Skeletal muscle tissue (tissue), 4 donors: ENCODE measurements at regions not wholly inside any gene's neighbourhood (a gene's known extent, or its start where the extent isn't known, plus 50 kb on each side); places are given as distances from the start of the nearest gene placed in this dataset. TPM values are rescaled to one million over a fixed set of nuclear protein-coding genes. Genes with fewer than 3 reads are reported as not detected.

Experiments
- H3K27ac ChIP-seq: one replicate; pipeline ENCODE4 v1.7.0; 2013; ENCODE audit warnings: mild to moderate bottlenecking, low read depth, low read length, inconsistent platforms
- H3K27me3 ChIP-seq, 3 donors: one replicate each; pipeline ENCODE4 v1.7.0; 2013; ENCODE audit warnings: low read length in 3 of 3; ENCODE audit not compliant: control insufficient read depth in 3 of 3, insufficient read depth in 3 of 3
- H3K36me3 ChIP-seq, 3 donors: one replicate each; pipeline ENCODE4 v1.7.0; 2013; ENCODE audit warnings: low read length in 3 of 3; ENCODE audit not compliant: control insufficient read depth in 3 of 3, insufficient read depth in 3 of 3
- H3K4me1 ChIP-seq, 3 donors: one replicate each; pipeline ENCODE4 v1.7.0; 2013; ENCODE audit warnings: low read length in 3 of 3, mild to moderate bottlenecking in 3 of 3; ENCODE audit not compliant: control insufficient read depth in 3 of 3, insufficient read depth in 3 of 3
- H3K4me3 ChIP-seq, 3 donors: one replicate each; pipeline ENCODE4 v1.7.0; 2013; ENCODE audit warnings: low read length in 3 of 3
- H3K9ac ChIP-seq, 3 donors: one replicate each; pipeline ENCODE4 v1.7.0; 2013; ENCODE audit warnings: low read length in 3 of 3, mild to moderate bottlenecking in 3 of 3, moderate library complexity in 2 of 3, low read depth in 1 of 3
- H3K9me3 ChIP-seq, 3 donors: one replicate each; pipeline ENCODE4 v1.7.0; 2013; ENCODE audit warnings: low read length in 3 of 3; ENCODE audit not compliant: control insufficient read depth in 3 of 3
- small RNA-seq: library from RNA; depleted of rRNA; stranded (forward); fragments of <200 nt; gene quantifications from one replicate; pipeline ENCODE3, GENCODE V24; 2014
- donor health status: Osteomylitis.

DNA sequence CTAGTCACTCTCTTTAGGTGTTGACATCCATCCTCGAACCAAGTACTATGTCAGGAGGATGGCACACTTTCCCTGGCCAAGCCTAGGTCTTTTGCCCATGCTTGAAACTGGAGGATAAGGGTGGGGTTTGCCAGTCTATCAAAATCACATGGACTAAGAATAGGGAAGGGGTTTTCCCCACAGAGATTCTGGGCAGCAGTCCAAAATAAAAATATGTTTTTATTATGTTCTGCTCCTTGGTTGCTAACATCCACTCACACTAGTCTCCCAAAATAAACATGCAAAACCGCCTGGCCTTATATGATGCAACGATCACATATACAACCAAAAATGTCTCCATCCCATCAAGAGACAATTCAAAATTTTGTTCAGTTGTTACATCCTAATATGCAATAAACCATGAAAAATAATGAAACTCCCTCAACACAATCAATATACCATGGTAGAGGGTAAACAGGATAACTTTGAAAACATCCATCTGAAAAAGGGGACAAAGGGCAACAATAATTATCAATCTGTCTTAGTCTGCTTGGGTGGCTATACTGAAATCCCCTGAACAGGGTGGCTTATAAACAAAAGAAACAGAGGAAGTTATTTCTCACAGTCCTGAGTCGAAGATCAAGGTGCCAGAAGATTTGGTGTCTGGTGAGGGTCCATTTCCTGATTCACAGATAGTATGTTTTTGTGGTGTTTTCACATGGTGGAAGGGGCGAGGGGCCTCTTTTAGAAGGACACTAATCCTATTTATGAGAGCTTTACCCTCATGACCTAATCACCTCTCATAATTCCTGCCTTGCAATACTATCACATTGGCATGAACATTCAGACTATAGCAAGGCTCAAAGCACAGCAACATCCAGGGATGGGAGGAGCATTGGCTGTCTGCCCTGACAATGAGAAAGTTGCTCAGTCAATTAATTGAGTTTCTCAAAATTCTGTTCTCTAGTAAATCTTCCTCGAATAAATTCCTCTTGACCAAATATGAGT lies 159.3 kb downstream of the ETV1 start:
- H3K4me3 ChIP-seq: no peak overlapping the region
- H3K4me1 ChIP-seq: peaks cover 0 to 7% (median 0%) of the 10 kb centered on the region in 3 donors
- H3K27ac ChIP-seq: no peak overlapping the region
- no peak overlapping the region for H3K9ac ChIP-seq
- no peaks in the 10 kb centered on the region for H3K27me3 ChIP-seq
- peaks cover 0 to 3% (median 0%) of the 10 kb centered on the region in 3 donors for H3K9me3 ChIP-seq
- no peaks in the 10 kb centered on the region for H3K36me3 ChIP-seq

DNA sequence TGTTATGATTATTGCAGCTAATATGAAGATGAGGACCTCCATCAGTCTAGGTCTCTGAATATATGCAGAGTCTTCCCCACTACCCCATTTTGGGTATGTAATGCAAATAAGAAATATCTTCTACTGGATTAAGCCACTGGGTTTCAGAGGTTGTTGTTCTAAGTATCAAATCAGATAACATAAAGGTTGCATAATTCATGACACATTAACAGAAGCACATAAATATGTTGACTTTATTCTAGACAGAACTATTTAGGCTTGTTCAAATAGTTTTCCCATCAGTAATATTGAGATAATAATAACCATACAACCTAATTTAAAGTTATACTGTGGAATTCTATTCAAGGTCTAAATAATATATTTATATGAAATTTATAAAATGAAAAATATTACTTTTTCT lies 157.1 kb downstream of the ETV1 start:
- no peaks in the 10 kb centered on the region for H3K36me3 ChIP-seq
- no peak overlapping the region for H3K9ac ChIP-seq
- peaks cover 0 to 7% (median 0%) of the 10 kb centered on the region in 3 donors for H3K4me1 ChIP-seq
- H3K27ac ChIP-seq: no peak overlapping the region
- H3K4me3 ChIP-seq: no peak overlapping the region
- no peaks in the 10 kb centered on the region for H3K27me3 ChIP-seq
- H3K9me3 ChIP-seq: no peaks in the 10 kb centered on the region

DNA sequence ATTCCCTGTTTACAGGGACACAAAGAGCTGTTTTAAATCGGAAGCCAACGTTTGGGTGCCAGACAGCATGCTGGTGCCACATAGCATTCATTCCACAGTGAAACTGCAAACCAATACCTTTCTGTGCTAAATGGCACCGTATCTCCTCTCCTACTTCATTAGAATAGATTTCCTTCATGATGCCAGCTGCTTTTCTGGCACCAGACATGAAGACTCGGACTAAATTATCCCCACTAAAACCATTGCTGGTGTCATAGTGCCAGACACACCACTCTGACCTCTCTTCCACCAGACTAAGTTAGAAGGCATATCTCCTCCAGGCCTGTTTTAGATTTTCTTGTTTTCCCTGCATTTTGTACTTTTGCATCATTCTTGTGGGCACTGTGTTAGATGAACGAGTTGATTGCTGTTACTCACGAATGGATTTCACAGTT lies 155.1 kb downstream of the ETV1 start:
- H3K36me3 ChIP-seq: no peaks in the 10 kb centered on the region
- H3K27ac ChIP-seq: no peak overlapping the region
- peak overlapping the region in 2 of 3 donors; percentile 0 to 12 for H3K9ac ChIP-seq
- no peak overlapping the region for H3K4me3 ChIP-seq
- H3K4me1 ChIP-seq: peaks cover 0 to 7% (median 0%) of the 10 kb centered on the region in 3 donors
- H3K9me3 ChIP-seq: no peaks in the 10 kb centered on the region
- no peaks in the 10 kb centered on the region for H3K27me3 ChIP-seq

DNA sequence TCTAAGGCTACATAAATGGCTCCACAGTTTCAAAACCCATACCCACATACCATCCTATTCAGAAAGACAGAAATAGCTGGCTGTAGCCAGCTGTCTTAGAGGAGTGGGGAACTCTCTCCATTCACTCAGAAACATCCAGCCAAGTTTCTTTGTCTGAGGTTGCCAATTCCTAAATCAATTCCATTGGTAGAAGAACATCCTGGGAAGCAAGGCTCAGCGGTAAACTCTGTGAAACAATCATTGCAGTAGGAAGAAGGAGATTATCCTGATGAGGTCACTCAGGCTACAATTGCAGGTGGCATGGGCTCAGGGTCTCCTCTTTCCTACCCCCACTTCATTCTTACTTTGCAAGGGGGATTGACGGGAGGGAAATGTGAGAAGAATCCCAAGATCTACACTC lies 154.0 kb downstream of the ETV1 start:
- Histone ChIP-seq H3K4me3 (no peak overlapping the region), H3K9ac (no peak overlapping the region), H3K36me3 (no peaks in the 10 kb centered on the region), H3K4me1 (peaks cover 0 to 7% (median 0%) of the 10 kb centered on the region in 3 donors), H3K9me3 (no peaks in the 10 kb centered on the region), H3K27me3 (no peaks in the 10 kb centered on the region), H3K27ac (no peak overlapping the region)

DNA sequence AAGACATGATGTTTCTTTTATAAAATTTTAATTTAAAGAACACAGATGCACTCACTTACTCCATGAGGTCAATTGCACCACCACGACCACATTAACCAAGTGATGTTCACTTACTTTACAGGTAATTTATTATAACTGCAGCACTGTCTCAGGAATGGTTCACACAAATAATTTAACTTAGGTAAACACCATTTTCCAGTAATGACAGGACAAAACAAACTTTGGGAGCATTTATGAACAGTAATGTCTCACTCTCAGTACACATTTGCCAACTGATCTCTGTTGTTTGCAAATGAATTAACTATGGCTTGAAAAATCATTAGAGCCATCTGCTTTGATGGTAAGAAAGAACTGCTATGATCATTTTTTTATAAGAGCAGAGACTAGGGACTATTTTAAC lies 150.4 kb downstream of the ETV1 start:
- no peak overlapping the region for H3K4me3 ChIP-seq
- H3K36me3 ChIP-seq: no peaks in the 10 kb centered on the region
- no peak overlapping the region for H3K27ac ChIP-seq
- H3K9me3 ChIP-seq: no peaks in the 10 kb centered on the region
- no peak overlapping the region for H3K9ac ChIP-seq
- H3K4me1 ChIP-seq: peaks cover 0 to 5% (median 0%) of the 10 kb centered on the region in 3 donors
- H3K27me3 ChIP-seq: no peaks in the 10 kb centered on the region

Small RNAs in the stretch of these regions (small RNA-seq; reads per million reads assigned to genes)
- gene RN7SKP228: not detected
